PC-9 (cell line): ENCODE measurements at regions not wholly inside any gene's neighbourhood (a gene's known extent, or its start where the extent isn't known, plus 50 kb on each side); places are given as distances from the start of the nearest gene placed in this dataset.

Experiments used
- BruUV-seq: library from RNA; stranded (reverse); fragments of 400-500 nt; replicated peaks from 2 replicates; lab custom pipeline; 2021; lab: Mats Ljungman, UMichigan
- CTCF ChIA-PET: fragments of 300-600 bp; sonication (Branson Sonifier 250); formaldehyde crosslinking; loops from one replicate; lab custom pipeline; 2022; ENCODE audit warnings: antibody characterized with exemption; lab: Charles Lee
- POLR2A ChIA-PET: fragments of 300-600 bp; sonication (Branson Sonifier 250); formaldehyde crosslinking; loops from one replicate; lab custom pipeline; 2022; ENCODE audit warnings: antibody characterized with exemption; ENCODE audit not compliant: unreplicated experiment; lab: Charles Lee
- DNase-seq, 2 experiments: peaks; one replicate each; pipeline versions ENCODE4 v3.0.0 to v3.0.0-alpha.2; 2015 to 2022; ENCODE audit warnings: mixed read lengths in 1 of 2
- H2AFZ ChIP-seq: fragments of 200-600 bp; sonication (generic); 2 replicates; pipeline ENCODE4 v1.8.1; 2017; ENCODE audit warnings: antibody characterized with exemption
- H3F3A ChIP-seq: fragments of 200-600 bp; sonication (generic); 2 replicates; pipeline ENCODE4 v1.8.1; 2017; ENCODE audit warnings: antibody characterized with exemption, mild to moderate bottlenecking, low read depth; ENCODE audit not compliant: insufficient read depth
- H3K27ac ChIP-seq: fragments of 200-600 bp; sonication (generic); 2 replicates; pipeline ENCODE4 v1.6.1; 2016; ENCODE audit warnings: mixed run types
- H3K27me3 ChIP-seq: fragments of 200-600 bp; sonication (generic); 2 replicates; pipeline ENCODE4 v1.6.1; 2016; ENCODE audit warnings: low read depth, mixed run types; ENCODE audit not compliant: insufficient read depth
- H3K36me3 ChIP-seq: fragments of 200-600 bp; sonication (generic); 2 replicates; pipeline ENCODE4 v1.6.1; 2016; ENCODE audit warnings: low read depth, mixed run types
- H3K4me1 ChIP-seq: fragments of 200-600 bp; sonication (generic); replicated peaks from 2 replicates; pipeline ENCODE4 v1.6.1; 2016; ENCODE audit warnings: mixed run types; ENCODE audit not compliant: insufficient read depth
- H3K4me2 ChIP-seq: fragments of 200-600 bp; sonication (generic); 2 replicates; pipeline ENCODE4 v1.6.1; 2017; ENCODE audit warnings: mixed run types
- H3K4me3 ChIP-seq: fragments of 200-600 bp; sonication (generic); 2 replicates; pipeline ENCODE4 v1.6.1; 2016; ENCODE audit warnings: mixed run types
- H3K79me2 ChIP-seq: fragments of 200-600 bp; sonication (generic); 2 replicates; pipeline ENCODE4 v1.6.1; 2017; ENCODE audit warnings: low read depth, mixed run types
- H3K9me2 ChIP-seq: fragments of 200-600 bp; sonication (generic); 2 replicates; pipeline ENCODE4 v1.8.1; 2017; ENCODE audit warnings: mild to moderate bottlenecking; ENCODE audit not compliant: insufficient read depth
- H3K9me3 ChIP-seq: fragments of 200-600 bp; sonication (generic); 2 replicates; pipeline ENCODE4 v1.8.1; 2016; ENCODE audit warnings: low read depth; ENCODE audit not compliant: insufficient read depth
- H4K20me1 ChIP-seq: fragments of 200-600 bp; sonication (generic); 2 replicates; pipeline ENCODE4 v1.8.1; 2017; ENCODE audit not compliant: insufficient read depth
- CTCF ChIP-seq: fragments of 200-600 bp; sonication (generic); conservative IDR thresholded peaks from 2 replicates; pipeline ENCODE4 v1.6.1; 2017; ENCODE audit warnings: mixed run types, antibody characterized with exemption, mild to moderate bottlenecking, moderate library complexity
- EZH2 ChIP-seq: fragments of 200-600 bp; sonication (generic); IDR thresholded peaks from 2 replicates; pipeline ENCODE4 v1.8.0; 2017; ENCODE audit warnings: antibody characterized with exemption, low read depth
- intact Hi-C: fragments of 100-400 bp; cut with micrococcal nuclease; formaldehyde crosslinking; loops from one replicate; pipeline ENCODE4 v1.10.0; 2022; ENCODE audit not compliant: unreplicated experiment

GRCh38 chr6:122869437-122870024, 80.5 kb downstream of the SMPDL3A start:
- Histone ChIP-seq H3K4me1 (no peaks in the 10 kb centered on the region), H3K9me2 (no peaks in the 10 kb centered on the region), H3F3A (no peaks in the 10 kb centered on the region), H3K4me3 (no peak overlapping the region), H4K20me1 (no peaks in the 10 kb centered on the region), H3K4me2 (no peak overlapping the region), H3K27me3 (no peaks in the 10 kb centered on the region), H3K36me3 (no peaks in the 10 kb centered on the region), H3K79me2 (no peaks in the 10 kb centered on the region), H2AFZ (no peak overlapping the region), H3K27ac (no peak overlapping the region), H3K9me3 (no peaks in the 10 kb centered on the region)
- intact Hi-C loops, result loop anchor here (1.0 to 10.0 kb wide), 3 partner anchors 447 to 845 kb away; no protein-coding TSS in a partner anchor
- TF ChIP-seq CTCF (peak; percentile 94), EZH2 (no peak)
- DNase-seq, result peak; percentile 14 to 59
- no TSS peak for BruUV-seq
- POLR2A ChIA-PET, result interaction anchor here (0.5 kb wide), 1 partner anchor 502 kb away, joined by 3 read pairs; no protein-coding TSS in a partner anchor
- CTCF ChIA-PET, result interaction anchor here (1.1 to 1.7 kb wide), 4 partner anchors 80 to 846 kb away, joined by 3 to 10 read pairs (median 6); partner anchors contain the start of gene SMPDL3A

- H3K79me2 ChIP-seq, result no peaks in the 10 kb centered on the region
- H3K4me1 ChIP-seq, result no peaks in the 10 kb centered on the region
- no peaks in the 10 kb centered on the region for H3F3A ChIP-seq
- H3K27me3 ChIP-seq, result no peaks in the 10 kb centered on the region
- H3K9me3 ChIP-seq, result no peaks in the 10 kb centered on the region
- H3K9me2 ChIP-seq, result no peaks in the 10 kb centered on the region
- BruUV-seq, result no TSS peak
- no peaks in the 10 kb centered on the region for H4K20me1 ChIP-seq
- no peak for TF ChIP-seq CTCF
- no peak for TF ChIP-seq EZH2
- ChIA-PET CTCF (no interaction called here), POLR2A (no interaction called here)
- H3K27ac ChIP-seq, result no peak overlapping the region
- H3K4me2 ChIP-seq, result no peak overlapping the region
- no peak overlapping the region for H2AFZ ChIP-seq
- H3K4me3 ChIP-seq, result no peak overlapping the region
- intact Hi-C loops, result no loop called here
- H3K36me3 ChIP-seq, result no peaks in the 10 kb centered on the region
- DNase-seq, result no peak
These were observed 82.0 kb downstream of the SMPDL3A start for GRCh38 chr6:122871079-122871478.

- no peak overlapping the region for H3K27ac ChIP-seq
- H3K9me2 ChIP-seq, result no peaks in the 10 kb centered on the region
- H3K79me2 ChIP-seq, result no peaks in the 10 kb centered on the region
- no peak overlapping the region for H3K4me3 ChIP-seq
- no peaks in the 10 kb centered on the region for H3K27me3 ChIP-seq
- no peak overlapping the region for H2AFZ ChIP-seq
- no peak overlapping the region for H3K4me2 ChIP-seq
- DNase-seq, result no peak
- CTCF ChIA-PET, result interaction anchor here (0.6 kb wide), 1 partner anchor 357 kb away, joined by 3 read pairs; no protein-coding TSS in a partner anchor
- intact Hi-C loops, result no loop called here
- BruUV-seq, result no TSS peak
- no peaks in the 10 kb centered on the region for H3K9me3 ChIP-seq
- no peaks in the 10 kb centered on the region for H3F3A ChIP-seq
- no peaks in the 10 kb centered on the region for H3K36me3 ChIP-seq
- H3K4me1 ChIP-seq, result no peaks in the 10 kb centered on the region
- no peak for TF ChIP-seq CTCF
- TF ChIP-seq EZH2, result no peak
- no peaks in the 10 kb centered on the region for H4K20me1 ChIP-seq
- POLR2A ChIA-PET, result no interaction called here
These were observed 83.3 kb downstream of the SMPDL3A start for GRCh38 chr6:122872311-122872710.
